Skin epidermis (tissue), 12 donors: ENCODE measurements at regions not wholly inside any gene's neighbourhood (a gene's known extent, or its start where the extent isn't known, plus 50 kb on each side); places are given as distances from the start of the nearest gene placed in this dataset.
"Not testable (repeated sequence)": the region's sequence is repeated elsewhere in the genome, so short reads cannot be mapped to it uniquely, and the experiment has no call there.

Source experiments
- H3K27ac ChIP-seq, 21 experiments: fragments of 200-600 bp; sonication (generic) in 11 of 21; one replicate each; pipeline ENCODE4 v1.5.0; 2020; ENCODE audit warnings: mild to moderate bottlenecking in 3 of 21, inconsistent platforms in 2 of 21, moderate library complexity in 2 of 21
- H3K4me3 ChIP-seq, 7 experiments: fragments of 200-600 bp; sonication (generic) in 2 of 7; one replicate each; pipeline ENCODE4 v1.5.0; 2020; ENCODE audit warnings: inconsistent platforms in 2 of 7, mild to moderate bottlenecking in 2 of 7, moderate library complexity in 1 of 7

GRCh38 chr6:145570336-145570735, 165.0 kb downstream of the EPM2A start:
- H3K4me3 ChIP-seq, H3K27ac ChIP-seq: not testable (repeated sequence)

GRCh38 chr6:145574269-145574668, 161.1 kb downstream of the EPM2A start:
- not testable (repeated sequence) for H3K4me3 ChIP-seq, H3K27ac ChIP-seq
